ENCODE measurements at regions not wholly inside any gene's neighbourhood (a gene's known extent, or its start where the extent isn't known, plus 50 kb on each side); places are given as distances from the start of the nearest gene placed in this dataset.

GRCh38 chr12:69059465-69060457 is 126.8 kb upstream of the CPM start:
- H3K4me3 ChIP-seq (ENCODE audit: low read depth, low read length): no peak overlapping the region
- H3K27ac ChIP-seq (ENCODE audit: low read depth, low read length): peak overlapping the region; percentile 88
- H3K36me3 ChIP-seq (ENCODE audit: insufficient read depth, low read length): 0 out of 2 replicates have a peak, but pooled peaks cover 3% of the 10 kb centered on the region
- peaks cover 37% of the 10 kb centered on the region for H3K4me1 ChIP-seq (ENCODE audit: control insufficient read depth, insufficient read depth, low read length, unreplicated experiment)
- H2AFZ ChIP-seq (ENCODE audit: low read length, unreplicated experiment): no peak overlapping the region
- no peaks in the 10 kb centered on the region for H3K79me2 ChIP-seq (ENCODE audit: control insufficient read depth, insufficient read depth, low read length, unreplicated experiment)
- no peaks in the 10 kb centered on the region for H3K27me3 ChIP-seq (ENCODE audit: insufficient read depth, low read length)

DNA sequence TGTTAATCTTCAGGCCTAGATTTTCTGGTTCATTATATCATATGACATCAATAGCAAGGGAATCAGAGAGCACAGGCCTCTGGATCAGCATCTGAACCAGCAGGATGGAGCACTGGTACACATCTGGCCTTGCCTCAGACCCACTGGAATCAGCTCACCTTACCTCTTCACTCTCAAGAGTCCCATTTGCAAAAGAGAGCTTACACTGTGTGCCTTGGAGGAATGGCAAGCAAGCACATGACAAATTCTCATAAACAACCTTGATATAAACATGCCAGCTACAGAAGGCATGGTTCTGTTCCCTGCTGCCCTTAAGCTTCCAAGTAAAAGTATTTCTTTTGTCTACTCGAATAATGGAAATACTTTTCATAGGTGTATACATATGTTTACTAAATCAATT is 128.6 kb upstream of the CPM start:
- 0 out of 2 replicates have a peak, but pooled peaks cover 3% of the 10 kb centered on the region for H3K36me3 ChIP-seq (ENCODE audit: insufficient read depth, low read length)
- H3K27ac ChIP-seq (ENCODE audit: low read depth, low read length): no peak overlapping the region
- no peak overlapping the region for H2AFZ ChIP-seq (ENCODE audit: low read length, unreplicated experiment)
- H3K4me1 ChIP-seq (ENCODE audit: control insufficient read depth, insufficient read depth, low read length, unreplicated experiment): peaks cover 29% of the 10 kb centered on the region
- H3K4me3 ChIP-seq (ENCODE audit: low read depth, low read length): no peak overlapping the region
- H3K79me2 ChIP-seq (ENCODE audit: control insufficient read depth, insufficient read depth, low read length, unreplicated experiment): no peaks in the 10 kb centered on the region
- H3K27me3 ChIP-seq (ENCODE audit: insufficient read depth, low read length): no peaks in the 10 kb centered on the region

- H3K36me3 ChIP-seq (ENCODE audit: insufficient read depth, low read length): 0 out of 2 replicates have a peak, but pooled peaks cover 3% of the 10 kb centered on the region
- peak overlapping the region; percentile 25 for H2AFZ ChIP-seq (ENCODE audit: low read length, unreplicated experiment)
- H3K79me2 ChIP-seq (ENCODE audit: control insufficient read depth, insufficient read depth, low read length, unreplicated experiment): no peaks in the 10 kb centered on the region
- H3K4me3 ChIP-seq (ENCODE audit: low read depth, low read length): no peak overlapping the region
- no peak overlapping the region for H3K27ac ChIP-seq (ENCODE audit: low read depth, low read length)
- no peaks in the 10 kb centered on the region for H3K27me3 ChIP-seq (ENCODE audit: insufficient read depth, low read length)
- peaks cover 21% of the 10 kb centered on the region for H3K4me1 ChIP-seq (ENCODE audit: control insufficient read depth, insufficient read depth, low read length, unreplicated experiment)
These were observed 129.8 kb upstream of the CPM start for GRCh38 chr12:69062621-69063237.

DNA sequence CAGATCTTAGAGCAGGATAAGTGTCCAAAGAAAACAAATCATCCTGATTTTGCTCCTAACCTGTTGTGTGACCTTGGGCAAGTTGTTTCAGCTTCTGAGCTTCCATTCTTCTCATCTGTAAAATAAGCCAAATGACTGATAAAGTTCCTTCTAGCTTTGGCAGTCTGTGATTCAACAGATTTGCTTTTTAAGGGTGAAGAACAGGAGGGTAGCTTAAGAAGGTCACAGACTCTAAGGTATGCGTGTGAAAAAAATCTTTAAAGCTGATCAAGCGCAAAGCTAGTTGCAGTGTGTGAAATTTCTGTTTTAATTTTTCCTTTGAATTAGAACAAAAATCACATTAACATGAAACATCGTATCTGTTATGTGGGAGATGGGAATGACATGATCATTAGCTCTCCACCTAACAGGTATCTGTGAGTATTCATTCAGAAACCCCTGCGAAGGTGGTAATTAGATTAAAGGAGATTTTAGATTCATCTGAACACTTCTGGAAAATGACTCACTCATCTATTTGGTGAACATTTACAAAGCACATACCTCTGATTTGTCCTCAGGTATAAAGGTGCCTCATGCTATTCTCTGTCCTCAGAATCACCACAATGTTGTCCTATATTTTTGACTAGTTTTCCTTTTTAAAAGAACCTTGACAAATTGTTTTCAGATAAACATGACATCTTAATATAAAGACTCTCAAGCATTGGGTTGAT is 131.9 kb upstream of the CPM start:
- Histone ChIP-seq H3K79me2 (ENCODE audit: control insufficient read depth, insufficient read depth, low read length, unreplicated experiment) (no peaks in the 10 kb centered on the region), H3K4me1 (ENCODE audit: control insufficient read depth, insufficient read depth, low read length, unreplicated experiment) (peaks cover 22% of the 10 kb centered on the region), H2AFZ (ENCODE audit: low read length, unreplicated experiment) (no peak overlapping the region), H3K36me3 (ENCODE audit: insufficient read depth, low read length) (no peaks in the 10 kb centered on the region), H3K27me3 (ENCODE audit: insufficient read depth, low read length) (no peaks in the 10 kb centered on the region), H3K4me3 (ENCODE audit: low read depth, low read length) (no peak overlapping the region), H3K27ac (ENCODE audit: low read depth, low read length) (no peak overlapping the region)

- Histone ChIP-seq H3K36me3 (ENCODE audit: insufficient read depth, low read length) (no peaks in the 10 kb centered on the region), H3K79me2 (ENCODE audit: control insufficient read depth, insufficient read depth, low read length, unreplicated experiment) (no peaks in the 10 kb centered on the region), H3K27me3 (ENCODE audit: insufficient read depth, low read length) (no peaks in the 10 kb centered on the region), H2AFZ (ENCODE audit: low read length, unreplicated experiment) (no peak overlapping the region), H3K4me3 (ENCODE audit: low read depth, low read length) (no peak overlapping the region), H3K4me1 (ENCODE audit: control insufficient read depth, insufficient read depth, low read length, unreplicated experiment) (peaks cover 26% of the 10 kb centered on the region), H3K27ac (ENCODE audit: low read depth, low read length) (no peak overlapping the region)
These were observed 132.8 kb upstream of the CPM start for GRCh38 chr12:69065775-69066174.

GRCh38 chr12:69066492-69067373 is 133.8 kb upstream of the CPM start:
- Histone ChIP-seq H3K4me1 (ENCODE audit: control insufficient read depth, insufficient read depth, low read length, unreplicated experiment) (peaks cover 32% of the 10 kb centered on the region), H3K27me3 (ENCODE audit: insufficient read depth, low read length) (no peaks in the 10 kb centered on the region), H3K79me2 (ENCODE audit: control insufficient read depth, insufficient read depth, low read length, unreplicated experiment) (no peaks in the 10 kb centered on the region), H3K4me3 (ENCODE audit: low read depth, low read length) (no peak overlapping the region), H3K36me3 (ENCODE audit: insufficient read depth, low read length) (no peaks in the 10 kb centered on the region), H2AFZ (ENCODE audit: low read length, unreplicated experiment) (no peak overlapping the region), H3K27ac (ENCODE audit: low read depth, low read length) (no peak overlapping the region)

- no peak overlapping the region for H3K4me3 ChIP-seq (ENCODE audit: low read depth, low read length)
- no peaks in the 10 kb centered on the region for H3K36me3 ChIP-seq (ENCODE audit: insufficient read depth, low read length)
- H2AFZ ChIP-seq (ENCODE audit: low read length, unreplicated experiment): no peak overlapping the region
- H3K27me3 ChIP-seq (ENCODE audit: insufficient read depth, low read length): no peaks in the 10 kb centered on the region
- H3K4me1 ChIP-seq (ENCODE audit: control insufficient read depth, insufficient read depth, low read length, unreplicated experiment): peaks cover 32% of the 10 kb centered on the region
- H3K27ac ChIP-seq (ENCODE audit: low read depth, low read length): peak overlapping the region; percentile 70
- H3K79me2 ChIP-seq (ENCODE audit: control insufficient read depth, insufficient read depth, low read length, unreplicated experiment): no peaks in the 10 kb centered on the region
These were observed 134.7 kb upstream of the CPM start for GRCh38 chr12:69067713-69068112.

DNA sequence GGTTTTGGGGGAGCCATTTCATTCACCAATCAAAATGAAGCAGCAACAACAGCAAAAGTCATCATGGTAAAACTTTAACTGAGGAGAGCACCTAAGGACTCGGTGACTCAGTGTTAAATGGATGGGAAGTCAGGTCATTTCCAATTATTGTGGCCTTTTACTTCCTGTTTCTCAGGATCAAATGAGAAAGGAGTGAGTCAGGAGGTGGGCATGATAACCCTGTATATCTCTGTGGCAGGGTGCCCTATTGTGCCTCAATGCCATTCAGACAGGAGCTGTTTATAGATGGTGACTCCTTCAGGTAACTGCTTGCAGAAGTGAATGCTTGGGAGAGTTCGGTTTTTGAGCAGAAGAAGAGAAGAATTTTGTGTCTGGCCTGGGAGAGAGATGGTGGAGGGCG is 135.5 kb upstream of the CPM start:
- Histone ChIP-seq H3K27me3 (ENCODE audit: insufficient read depth, low read length) (no peaks in the 10 kb centered on the region), H3K4me1 (ENCODE audit: control insufficient read depth, insufficient read depth, low read length, unreplicated experiment) (peaks cover 32% of the 10 kb centered on the region), H3K4me3 (ENCODE audit: low read depth, low read length) (no peak overlapping the region), H3K27ac (ENCODE audit: low read depth, low read length) (peak overlapping the region; percentile 70), H3K79me2 (ENCODE audit: control insufficient read depth, insufficient read depth, low read length, unreplicated experiment) (no peaks in the 10 kb centered on the region), H3K36me3 (ENCODE audit: insufficient read depth, low read length) (no peaks in the 10 kb centered on the region), H2AFZ (ENCODE audit: low read length, unreplicated experiment) (no peak overlapping the region)

DNA sequence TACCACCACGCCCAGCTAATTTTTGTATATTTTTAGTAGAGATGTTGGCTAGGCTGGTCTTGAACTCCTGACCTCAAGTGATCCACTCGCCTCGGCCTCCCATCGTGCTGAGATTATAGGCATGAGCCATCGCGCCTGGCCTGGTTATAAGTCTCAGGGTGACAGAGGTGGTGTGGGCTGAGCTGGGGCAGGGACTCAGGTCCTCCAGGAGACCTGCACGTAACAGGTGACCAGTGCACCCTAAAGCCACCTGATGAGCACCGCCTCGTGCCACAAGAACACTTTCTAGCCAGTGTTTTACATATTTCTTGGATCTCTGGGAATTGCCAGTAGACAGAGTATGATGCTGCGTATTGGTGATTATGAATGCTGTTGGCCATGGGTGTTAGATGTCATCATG is 136.5 kb upstream of the CPM start:
- Histone ChIP-seq H3K4me3 (ENCODE audit: low read depth, low read length) (no peak overlapping the region), H3K36me3 (ENCODE audit: insufficient read depth, low read length) (no peaks in the 10 kb centered on the region), H3K4me1 (ENCODE audit: control insufficient read depth, insufficient read depth, low read length, unreplicated experiment) (peaks cover 32% of the 10 kb centered on the region), H3K79me2 (ENCODE audit: control insufficient read depth, insufficient read depth, low read length, unreplicated experiment) (no peaks in the 10 kb centered on the region), H2AFZ (ENCODE audit: low read length, unreplicated experiment) (no peak overlapping the region), H3K27ac (ENCODE audit: low read depth, low read length) (peak overlapping the region; percentile 62), H3K27me3 (ENCODE audit: insufficient read depth, low read length) (no peaks in the 10 kb centered on the region)
